Smooth muscle cell (in vitro differentiated cells): ENCODE measurements at regions not wholly inside any gene's neighbourhood (a gene's known extent, or its start where the extent isn't known, plus 50 kb on each side); places are given as distances from the start of the nearest gene placed in this dataset.

Experiments used
- DNase-seq: peaks from one replicate; lab custom pipeline; 2025; ENCODE audit not compliant: unreplicated experiment; lab: John Stamatoyannopoulos, UW
- H2AFZ ChIP-seq: fragments of 200-600 bp; sonication (generic); 2 replicates; pipeline ENCODE4 v1.6.0; 2016; ENCODE audit warnings: antibody characterized with exemption, low read depth, mild to moderate bottlenecking
- H3F3A ChIP-seq: fragments of 200-600 bp; sonication (generic); 2 replicates; pipeline ENCODE4 v1.6.0; 2017; ENCODE audit warnings: antibody characterized with exemption, low read depth
- H3K27ac ChIP-seq: fragments of 200-600 bp; sonication (generic); 2 replicates; pipeline ENCODE4 v1.5.1; 2016; ENCODE audit warnings: low read depth, mild to moderate bottlenecking
- H3K27me3 ChIP-seq: fragments of 200-600 bp; sonication (generic); 2 replicates; pipeline ENCODE4 v1.6.1; 2016; ENCODE audit warnings: low read depth, mild to moderate bottlenecking
- H3K36me3 ChIP-seq: fragments of 200-600 bp; sonication (generic); 2 replicates; pipeline ENCODE4 v1.5.1; 2016; ENCODE audit warnings: low read depth
- H3K4me1 ChIP-seq: fragments of 200-600 bp; sonication (generic); 2 replicates; pipeline ENCODE4 v1.5.1; 2016; ENCODE audit warnings: low read depth
- H3K4me2 ChIP-seq: fragments of 200-600 bp; sonication (generic); 2 replicates; pipeline ENCODE4 v1.6.0; 2016; ENCODE audit warnings: mild to moderate bottlenecking
- H3K4me3 ChIP-seq: fragments of 200-600 bp; sonication (generic); 2 replicates; pipeline ENCODE4 v1.5.1; 2016; ENCODE audit warnings: mild to moderate bottlenecking
- H3K79me2 ChIP-seq: fragments of 200-600 bp; sonication (generic); 2 replicates; pipeline ENCODE4 v1.6.0; 2016; ENCODE audit warnings: low read depth, mild to moderate bottlenecking
- H3K9ac ChIP-seq: fragments of 200-600 bp; sonication (generic); 2 replicates; pipeline ENCODE4 v1.6.0; 2016; ENCODE audit warnings: low read depth
- H3K9me3 ChIP-seq: fragments of 200-600 bp; sonication (generic); replicated peaks from 2 replicates; pipeline ENCODE4 v1.5.1; 2016; ENCODE audit warnings: low read depth
- H4K20me1 ChIP-seq: fragments of 200-600 bp; sonication (generic); 2 replicates; pipeline ENCODE4 v1.6.0; 2016; ENCODE audit warnings: low read depth
- WGBS: methylation state at CpG from one replicate; pipeline ENCODE4 v1.1.7; 2016; ENCODE audit warnings: low lambda C conversion rate; 5-methylcytosine and 5-hydroxymethylcytosine counted together
- TF ChIP-seq, protein P1 (sequence below): fragments of 200-600 bp; sonication (generic); IDR thresholded peaks from 2 replicates; pipeline ENCODE4 v1.5.1; 2017; ENCODE audit warnings: borderline replicate concordance, mild to moderate bottlenecking, antibody characterized with exemption; ENCODE audit not compliant: insufficient read depth, poor library complexity, severe bottlenecking

DNA sequence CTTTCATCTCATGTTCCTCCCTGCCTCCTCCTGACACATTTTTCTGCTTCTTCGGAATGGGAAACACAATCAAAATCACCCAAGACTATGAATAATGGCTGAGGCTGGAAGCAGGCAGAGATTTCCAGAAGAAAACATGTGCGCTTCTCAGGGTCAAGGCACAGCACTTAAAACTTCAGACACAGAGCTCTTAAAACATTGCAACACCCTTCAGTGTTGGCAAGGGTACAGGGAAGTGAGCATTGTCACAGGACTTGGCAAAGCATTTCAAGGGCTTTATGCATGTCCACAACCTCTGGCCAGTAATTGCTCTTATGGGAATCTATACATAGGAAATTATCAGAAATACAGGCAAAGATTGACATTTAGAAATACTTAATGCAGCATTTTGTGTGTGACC lies 477.6 kb upstream of the KLHL29 start:
- H3K9me3 ChIP-seq, result no peaks in the 10 kb centered on the region
- DNase-seq, result no peak
- H2AFZ ChIP-seq, result no peak overlapping the region
- H3K9ac ChIP-seq, result no peak overlapping the region
- H3K36me3 ChIP-seq, result no peaks in the 10 kb centered on the region
- no peaks in the 10 kb centered on the region for H3F3A ChIP-seq
- no peak overlapping the region for H3K4me2 ChIP-seq
- no peak overlapping the region for H3K4me3 ChIP-seq
- H3K79me2 ChIP-seq, result no peaks in the 10 kb centered on the region
- 91% methylated on average over 2 of the region's 2 CpGs for WGBS
- H4K20me1 ChIP-seq, result no peaks in the 10 kb centered on the region
- no peak overlapping the region for H3K27ac ChIP-seq
- TF ChIP-seq, protein P1, sequence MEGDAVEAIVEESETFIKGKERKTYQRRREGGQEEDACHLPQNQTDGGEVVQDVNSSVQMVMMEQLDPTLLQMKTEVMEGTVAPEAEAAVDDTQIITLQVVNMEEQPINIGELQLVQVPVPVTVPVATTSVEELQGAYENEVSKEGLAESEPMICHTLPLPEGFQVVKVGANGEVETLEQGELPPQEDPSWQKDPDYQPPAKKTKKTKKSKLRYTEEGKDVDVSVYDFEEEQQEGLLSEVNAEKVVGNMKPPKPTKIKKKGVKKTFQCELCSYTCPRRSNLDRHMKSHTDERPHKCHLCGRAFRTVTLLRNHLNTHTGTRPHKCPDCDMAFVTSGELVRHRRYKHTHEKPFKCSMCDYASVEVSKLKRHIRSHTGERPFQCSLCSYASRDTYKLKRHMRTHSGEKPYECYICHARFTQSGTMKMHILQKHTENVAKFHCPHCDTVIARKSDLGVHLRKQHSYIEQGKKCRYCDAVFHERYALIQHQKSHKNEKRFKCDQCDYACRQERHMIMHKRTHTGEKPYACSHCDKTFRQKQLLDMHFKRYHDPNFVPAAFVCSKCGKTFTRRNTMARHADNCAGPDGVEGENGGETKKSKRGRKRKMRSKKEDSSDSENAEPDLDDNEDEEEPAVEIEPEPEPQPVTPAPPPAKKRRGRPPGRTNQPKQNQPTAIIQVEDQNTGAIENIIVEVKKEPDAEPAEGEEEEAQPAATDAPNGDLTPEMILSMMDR, result no peak
- H3K27me3 ChIP-seq, result no peaks in the 10 kb centered on the region
- H3K4me1 ChIP-seq, result no peaks in the 10 kb centered on the region

DNA sequence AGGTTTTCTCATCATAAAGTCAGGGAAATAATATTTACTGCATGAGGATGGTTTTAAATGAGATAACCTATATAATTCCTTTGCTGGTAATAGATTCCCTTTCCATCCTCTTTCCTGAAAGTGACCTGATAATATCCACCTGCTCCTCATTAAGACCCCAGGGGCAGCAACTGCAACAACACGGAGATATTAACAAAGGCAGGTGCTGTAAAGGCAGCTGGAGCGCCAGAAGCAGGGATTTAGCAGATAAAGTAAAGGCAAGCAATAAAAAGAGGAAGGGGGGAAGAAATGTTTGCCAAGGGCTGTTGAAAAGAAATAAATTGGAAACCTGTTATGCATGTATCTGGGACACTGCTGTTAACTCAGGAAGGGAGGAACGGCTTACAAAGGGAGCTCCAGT lies 472.6 kb upstream of the KLHL29 start:
- peaks cover 5% of the 10 kb centered on the region for H3K27me3 ChIP-seq
- no peaks in the 10 kb centered on the region for H4K20me1 ChIP-seq
- no peaks in the 10 kb centered on the region for H3K79me2 ChIP-seq
- H3K36me3 ChIP-seq, result no peaks in the 10 kb centered on the region
- H3K9ac ChIP-seq, result no peak overlapping the region
- H3K4me1 ChIP-seq, result no peaks in the 10 kb centered on the region
- 84% methylated on average over 3 of the region's 3 CpGs for WGBS
- no peak for DNase-seq
- no peak overlapping the region for H2AFZ ChIP-seq
- no peaks in the 10 kb centered on the region for H3F3A ChIP-seq
- TF ChIP-seq, protein P1, result no peak
- no peaks in the 10 kb centered on the region for H3K9me3 ChIP-seq
- no peak overlapping the region for H3K27ac ChIP-seq
- no peak overlapping the region for H3K4me3 ChIP-seq
- H3K4me2 ChIP-seq, result no peak overlapping the region

DNA sequence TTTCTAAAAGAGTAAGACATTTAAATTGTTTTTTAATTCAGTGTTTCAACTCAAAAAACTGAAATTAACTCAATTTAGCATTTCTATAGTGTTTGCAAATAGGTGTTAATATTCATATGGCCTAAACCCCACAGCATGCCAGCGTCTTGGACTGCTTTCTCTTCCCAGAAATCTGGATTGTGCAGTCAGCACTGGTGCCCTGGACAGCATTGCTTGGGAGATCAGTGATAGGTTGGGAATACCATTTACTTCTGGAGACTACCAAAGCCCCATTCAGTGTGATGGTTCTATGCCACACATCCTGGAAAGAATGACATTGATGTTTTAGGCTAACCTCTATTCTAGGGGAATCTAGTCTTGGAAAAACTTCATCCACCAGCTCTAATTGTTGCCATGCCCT lies 455.0 kb upstream of the KLHL29 start:
- Histone ChIP-seq H3K4me1 (no peaks in the 10 kb centered on the region), H3K4me2 (no peak overlapping the region), H2AFZ (no peak overlapping the region), H3K4me3 (no peak overlapping the region), H3K27ac (no peak overlapping the region), H3F3A (no peaks in the 10 kb centered on the region), H3K9me3 (no peaks in the 10 kb centered on the region), H3K27me3 (no peaks in the 10 kb centered on the region), H3K79me2 (no peaks in the 10 kb centered on the region), H3K36me3 (no peaks in the 10 kb centered on the region), H4K20me1 (no peaks in the 10 kb centered on the region), H3K9ac (no peak overlapping the region)
- TF ChIP-seq, protein P1, result no peak
- DNase-seq, result no peak
- 71% methylated on average over 1 of the region's 1 CpG for WGBS

DNA sequence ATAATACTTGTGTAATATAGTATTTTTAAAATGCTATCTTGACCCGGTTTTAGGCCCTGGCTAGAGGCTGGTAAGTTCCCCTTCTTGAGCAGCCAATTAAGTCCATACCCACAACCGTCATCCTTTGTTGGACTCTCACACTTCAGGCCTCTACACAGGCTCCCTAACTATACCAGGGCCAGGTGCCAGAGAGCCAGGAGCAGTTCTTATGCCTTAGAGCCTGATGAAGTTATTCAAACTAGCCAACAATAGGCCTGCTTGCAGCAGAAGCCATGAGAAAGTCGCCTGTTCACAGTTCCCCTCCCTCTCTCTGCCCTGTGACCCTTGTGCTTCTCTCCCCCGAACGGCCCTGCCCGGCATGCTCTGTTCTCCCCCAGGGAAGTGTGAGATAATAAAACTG lies 454.2 kb upstream of the KLHL29 start:
- no peaks in the 10 kb centered on the region for H3F3A ChIP-seq
- H3K27me3 ChIP-seq, result no peaks in the 10 kb centered on the region
- H3K4me2 ChIP-seq, result no peak overlapping the region
- WGBS, result 87% methylated on average over 6 of the region's 6 CpGs
- no peak overlapping the region for H3K4me3 ChIP-seq
- no peak overlapping the region for H2AFZ ChIP-seq
- H3K9me3 ChIP-seq, result no peaks in the 10 kb centered on the region
- H3K27ac ChIP-seq, result no peak overlapping the region
- no peaks in the 10 kb centered on the region for H3K4me1 ChIP-seq
- no peaks in the 10 kb centered on the region for H4K20me1 ChIP-seq
- DNase-seq, result no peak
- no peak overlapping the region for H3K9ac ChIP-seq
- no peaks in the 10 kb centered on the region for H3K36me3 ChIP-seq
- TF ChIP-seq, protein P1, result no peak
- H3K79me2 ChIP-seq, result no peaks in the 10 kb centered on the region
